ENCODE measurements at regions not wholly inside any gene's neighbourhood (a gene's known extent, or its start where the extent isn't known, plus 50 kb on each side); places are given as distances from the start of the nearest gene placed in this dataset.
A peak's percentile ranks its signal among the peaks of the same experiment; 100 is the strongest.

DNA sequence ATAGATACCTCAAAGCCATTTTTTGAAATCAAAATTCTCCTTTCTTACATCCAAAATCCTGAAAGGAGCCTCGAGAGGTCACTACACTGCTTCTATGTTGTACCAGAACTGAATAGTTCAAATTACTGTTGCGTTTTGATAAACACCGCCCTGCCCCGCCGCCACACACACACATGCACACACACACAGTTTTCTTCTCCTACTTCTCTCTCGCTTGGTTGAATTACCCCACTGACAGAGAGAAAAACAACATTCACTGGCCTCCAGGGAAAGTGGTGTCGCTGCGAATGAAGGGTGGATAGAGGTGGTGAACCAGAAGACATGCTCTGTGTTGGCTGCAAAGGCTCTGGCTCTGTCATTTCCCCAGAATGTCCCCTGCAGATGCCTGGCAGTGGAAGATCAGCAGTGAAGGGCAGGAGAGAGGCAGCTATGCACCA, 183.4 kb upstream of the RFC3 start:
- DNase-seq (ENCODE audit: low spot score) = no peak
- TF ChIP-seq CTCF (IDR thresholded peaks at IDR 0.05; ENCODE audit: borderline replicate concordance, control extremely low read depth, extremely low read depth, insufficient read depth, missing control alignments) = no peak
- in situ Hi-C loops (cut with MboI; ENCODE audit: low sequenced_read_pairs, unreplicated experiment) = no loop called here

DNA sequence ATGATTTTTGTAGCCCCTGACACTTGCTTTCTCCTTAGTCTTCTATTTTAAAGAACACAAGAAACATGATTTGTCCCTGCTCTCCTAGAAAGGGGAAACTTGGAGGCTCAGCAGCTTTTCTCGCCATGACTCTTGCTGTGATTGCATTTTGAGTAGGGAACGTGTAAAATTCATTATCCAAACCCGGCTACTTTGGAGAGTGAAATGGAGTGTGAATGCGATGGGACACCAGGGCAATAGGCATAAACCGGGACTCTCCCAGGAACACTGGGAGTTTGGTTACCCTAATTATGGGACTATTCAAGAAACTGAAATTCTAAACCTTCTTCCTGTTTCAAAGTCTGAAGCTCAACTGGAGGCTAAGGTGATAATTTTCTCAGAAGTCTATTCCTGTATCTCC, 181.7 kb upstream of the RFC3 start:
- in situ Hi-C loops (cut with MboI; ENCODE audit: low sequenced_read_pairs, unreplicated experiment) = no loop called here
- no peak for DNase-seq (ENCODE audit: low spot score)
- no peak for TF ChIP-seq CTCF (IDR thresholded peaks at IDR 0.05; ENCODE audit: borderline replicate concordance, control extremely low read depth, extremely low read depth, insufficient read depth, missing control alignments)

GRCh38 chr13:33636955-33637670, 180.8 kb upstream of the RFC3 start:
- in situ Hi-C loops (cut with MboI; ENCODE audit: low sequenced_read_pairs, unreplicated experiment) = no loop called here
- TF ChIP-seq CTCF (IDR thresholded peaks at IDR 0.05; ENCODE audit: borderline replicate concordance, control extremely low read depth, extremely low read depth, insufficient read depth, missing control alignments) = no peak
- DNase-seq (ENCODE audit: low spot score) = no peak

DNA sequence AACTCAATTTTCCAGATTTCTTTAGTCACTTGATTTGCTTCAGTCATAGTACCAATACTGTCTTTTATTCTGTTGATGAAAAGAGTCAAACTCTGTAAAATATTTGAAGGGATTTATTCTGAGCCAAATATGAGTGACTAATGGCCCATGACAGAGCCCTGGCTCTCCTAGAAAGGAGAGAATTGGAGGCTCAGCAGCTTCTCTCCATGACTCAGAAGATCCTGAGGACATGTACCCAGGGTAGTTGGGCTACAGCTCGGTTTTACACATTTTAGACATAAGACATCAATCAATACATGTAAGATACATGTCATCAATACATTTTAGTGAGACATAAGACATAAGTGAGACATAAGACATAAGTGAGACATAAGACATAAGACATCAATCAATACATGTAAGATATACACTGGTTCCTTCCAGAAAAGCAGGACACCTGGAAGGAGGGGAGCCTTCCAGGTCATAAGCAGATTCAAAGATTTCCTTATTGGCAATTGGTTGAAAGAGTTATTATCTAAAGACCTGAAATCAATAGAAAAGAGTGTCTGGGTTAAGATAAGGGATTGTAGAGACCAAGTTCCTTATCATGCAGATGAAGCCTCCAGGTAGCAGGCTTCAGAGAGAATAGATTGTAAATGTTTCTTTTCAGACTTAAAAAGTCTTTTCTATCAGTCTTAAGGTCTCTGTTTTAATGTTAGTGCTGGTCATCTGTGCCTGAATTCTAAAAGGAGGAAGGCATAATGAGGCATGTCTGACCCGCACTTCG, 179.8 kb upstream of the RFC3 start:
- DNase-seq (ENCODE audit: low spot score) = no peak
- TF ChIP-seq CTCF (IDR thresholded peaks at IDR 0.05; ENCODE audit: borderline replicate concordance, control extremely low read depth, extremely low read depth, insufficient read depth, missing control alignments) = no peak
- in situ Hi-C loops (cut with MboI; ENCODE audit: low sequenced_read_pairs, unreplicated experiment) = no loop called here

- in situ Hi-C loops (cut with MboI; ENCODE audit: low sequenced_read_pairs, unreplicated experiment) = no loop called here
- DNase-seq (ENCODE audit: low spot score) = no peak
- no peak for TF ChIP-seq CTCF (IDR thresholded peaks at IDR 0.05; ENCODE audit: borderline replicate concordance, control extremely low read depth, extremely low read depth, insufficient read depth, missing control alignments)
Observed at GRCh38 chr13:33639158-33639557, 178.8 kb upstream of the RFC3 start.

- peak; percentile 32 for DNase-seq (ENCODE audit: low spot score)
- TF ChIP-seq CTCF (IDR thresholded peaks at IDR 0.05; ENCODE audit: borderline replicate concordance, control extremely low read depth, extremely low read depth, insufficient read depth, missing control alignments) = no peak
- in situ Hi-C loops (cut with MboI; ENCODE audit: low sequenced_read_pairs, unreplicated experiment) = no loop called here
Observed at GRCh38 chr13:33639626-33640080, 178.3 kb upstream of the RFC3 start.

All from GM13976 (cell line).